ENCODE measurements at regions not wholly inside any gene's neighbourhood (a gene's known extent, or its start where the extent isn't known, plus 50 kb on each side); places are given as distances from the start of the nearest gene placed in this dataset.

- TF ChIP-seq CHD7 (IDR thresholded peaks at IDR 0.05; ENCODE audit: insufficient replicate concordance, low read length) (no peak), ATF2 (IDR thresholded peaks at IDR 0.05; ENCODE audit: low read length) (no peak), SRF (IDR thresholded peaks at IDR 0.05; ENCODE audit: low read depth, low read length) (no peak), POU5F1 (IDR thresholded peaks at IDR 0.05; ENCODE audit: low read depth, low read length) (no peak), SP2 (IDR thresholded peaks at IDR 0.05; ENCODE audit: low read length) (no peak), BACH1 (IDR thresholded peaks at IDR 0.05; ENCODE audit: low read length) (no peak), MAX (IDR thresholded peaks at IDR 0.05) (no peak), NANOG (IDR thresholded peaks at IDR 0.05; ENCODE audit: insufficient read depth, low read depth, low read length, poor library complexity, severe bottlenecking) (no peak), POLR2A (IDR thresholded peaks at IDR 0.05; ENCODE audit: control extremely low read depth in 1 of 2, low read depth in 2 of 2, low read length in 2 of 2) (no peak), GABPA (IDR thresholded peaks at IDR 0.05; ENCODE audit: borderline replicate concordance, insufficient read depth, low read length) (no peak), KDM4A (IDR thresholded peaks at IDR 0.05; ENCODE audit: low read depth, low read length, severe bottlenecking) (no peak)
These were observed 302.7 kb upstream of the ADGRL3 start (continued) for GRCh38 chr4:60897415-60897814.
